IPS-18a (cell line): ENCODE measurements at regions not wholly inside any gene's neighbourhood (a gene's known extent, or its start where the extent isn't known, plus 50 kb on each side); places are given as distances from the start of the nearest gene placed in this dataset.
"Not testable (repeated sequence)": the region's sequence is repeated elsewhere in the genome, so short reads cannot be mapped to it uniquely, and the experiment has no call there.

ENCODE experiments used
- H3K27ac ChIP-seq: one replicate; pipeline ENCODE4 v1.5.1; 2013; ENCODE audit warnings: low read length
- H3K27me3 ChIP-seq: one replicate; pipeline ENCODE4 v1.6.1; 2013; ENCODE audit warnings: mild to moderate bottlenecking, low read length; ENCODE audit not compliant: control insufficient read depth, insufficient read depth
- H3K36me3 ChIP-seq: one replicate; pipeline ENCODE4 v1.6.1; 2013; ENCODE audit warnings: low read depth, low read length; ENCODE audit not compliant: control insufficient read depth
- H3K4me1 ChIP-seq: one replicate; pipeline ENCODE4 v1.6.1; 2013; ENCODE audit warnings: low read depth, low read length; ENCODE audit not compliant: control insufficient read depth
- H3K4me3 ChIP-seq: one replicate; pipeline ENCODE4 v1.5.1; 2013; ENCODE audit warnings: low read length
- H3K9ac ChIP-seq: one replicate; pipeline ENCODE4 v1.6.1; 2013; ENCODE audit warnings: mild to moderate bottlenecking, low read length, moderate library complexity
- H3K9me3 ChIP-seq: one replicate; pipeline ENCODE4 v1.6.1; 2013; ENCODE audit warnings: low read depth, low read length; ENCODE audit not compliant: control insufficient read depth

- Histone ChIP-seq H3K36me3 (no peaks in the 10 kb centered on the region), H3K4me1 (no peaks in the 10 kb centered on the region), H3K27me3 (no peaks in the 10 kb centered on the region), H3K27ac (no peak overlapping the region), H3K9me3 (no peaks in the 10 kb centered on the region), H3K4me3 (no peak overlapping the region), H3K9ac (no peak overlapping the region)
These were observed 1708.9 kb downstream of the SLITRK5 start for GRCh38 chr13:89380101-89380500.

DNA sequence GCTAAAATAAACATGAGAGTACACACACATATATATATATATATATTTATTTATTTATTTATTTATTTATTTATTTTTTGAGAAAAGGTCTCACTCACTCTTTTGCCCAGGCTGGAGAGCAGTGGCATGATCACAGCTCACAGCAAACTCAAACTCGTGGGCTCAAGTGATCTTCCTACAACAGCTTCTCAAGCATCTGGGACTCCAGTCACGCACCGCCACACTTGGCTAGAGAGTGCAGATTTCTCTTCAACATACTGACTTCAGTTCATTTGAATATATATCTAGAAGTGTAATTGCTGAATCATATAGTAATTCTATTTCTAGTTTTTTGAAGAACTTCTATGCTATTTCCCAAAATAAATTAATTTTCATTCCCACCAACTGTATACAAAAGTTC lies 1711.8 kb downstream of the SLITRK5 start:
- Histone ChIP-seq H3K9ac (no peak overlapping the region), H3K4me1 (no peaks in the 10 kb centered on the region), H3K4me3 (no peak overlapping the region), H3K27me3 (no peaks in the 10 kb centered on the region), H3K9me3 (no peaks in the 10 kb centered on the region), H3K36me3 (no peaks in the 10 kb centered on the region), H3K27ac (no peak overlapping the region)

DNA sequence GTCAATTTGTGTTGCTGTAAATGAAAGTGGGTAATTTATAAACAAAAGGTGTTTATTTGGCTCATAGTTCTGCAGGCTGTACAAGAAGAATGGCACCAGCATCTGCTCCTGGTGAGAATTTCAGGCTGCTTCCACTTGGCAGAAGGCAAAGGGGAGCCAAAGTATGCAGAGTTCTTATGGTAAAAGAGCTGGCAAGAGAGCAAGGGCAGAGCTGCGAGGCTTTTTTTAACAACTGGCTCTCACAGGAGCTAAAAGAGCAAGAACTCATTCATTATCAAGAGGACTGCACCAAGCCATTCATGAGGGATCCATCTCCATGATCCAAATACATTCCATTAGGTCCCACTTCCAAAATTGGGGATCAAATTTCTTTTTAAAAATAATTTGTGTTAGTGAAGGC lies 1712.7 kb downstream of the SLITRK5 start:
- Histone ChIP-seq H3K9me3 (no peaks in the 10 kb centered on the region), H3K36me3 (no peaks in the 10 kb centered on the region), H3K27me3 (no peaks in the 10 kb centered on the region), H3K27ac (no peak overlapping the region), H3K9ac (no peak overlapping the region), H3K4me3 (no peak overlapping the region), H3K4me1 (no peaks in the 10 kb centered on the region)

GRCh38 chr13:89393758-89394304 lies 1722.7 kb downstream of the SLITRK5 start:
- no peaks in the 10 kb centered on the region for H3K27me3 ChIP-seq
- no peaks in the 10 kb centered on the region for H3K9me3 ChIP-seq
- no peak overlapping the region for H3K4me3 ChIP-seq
- no peak overlapping the region for H3K9ac ChIP-seq
- no peak overlapping the region for H3K27ac ChIP-seq
- H3K4me1 ChIP-seq = peaks cover 7% of the 10 kb centered on the region
- H3K36me3 ChIP-seq = no peaks in the 10 kb centered on the region

- no peaks in the 10 kb centered on the region for H3K36me3 ChIP-seq
- no peaks in the 10 kb centered on the region for H3K27me3 ChIP-seq
- no peak overlapping the region for H3K9ac ChIP-seq
- H3K27ac ChIP-seq = no peak overlapping the region
- no peak overlapping the region for H3K4me3 ChIP-seq
- H3K9me3 ChIP-seq = no peaks in the 10 kb centered on the region
- H3K4me1 ChIP-seq = peaks cover 3% of the 10 kb centered on the region
These were observed 1730.1 kb downstream of the SLITRK5 start for GRCh38 chr13:89401264-89401675.

DNA sequence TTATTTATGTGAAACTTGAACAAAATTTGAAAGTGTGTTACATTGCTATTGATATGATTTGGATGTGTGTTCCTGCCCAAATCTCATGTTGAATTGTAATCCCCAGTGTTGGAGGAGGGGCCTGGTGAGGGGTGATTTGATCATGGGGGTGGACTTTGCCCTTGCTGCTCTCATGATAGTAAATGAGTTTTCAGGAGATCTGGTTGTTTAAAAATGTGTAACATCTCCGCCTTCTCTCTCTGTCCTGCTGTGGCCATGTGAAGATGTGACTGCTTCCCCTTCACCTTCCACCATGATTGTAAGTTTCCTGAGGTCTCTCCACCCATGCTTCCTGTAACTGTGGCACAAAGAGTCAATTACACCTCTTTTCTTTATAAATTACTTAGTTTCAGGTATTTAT lies 1731.0 kb downstream of the SLITRK5 start:
- Histone ChIP-seq H3K4me3 (no peak overlapping the region), H3K9me3 (no peaks in the 10 kb centered on the region), H3K27ac (no peak overlapping the region), H3K36me3 (no peaks in the 10 kb centered on the region), H3K27me3 (no peaks in the 10 kb centered on the region), H3K4me1 (peaks cover 3% of the 10 kb centered on the region), H3K9ac (no peak overlapping the region)

GRCh38 chr13:89406096-89406495 lies 1734.9 kb downstream of the SLITRK5 start:
- not testable (repeated sequence) for H3K27ac ChIP-seq, H3K9ac ChIP-seq, H3K36me3 ChIP-seq, H3K9me3 ChIP-seq, H3K4me1 ChIP-seq, H3K27me3 ChIP-seq, H3K4me3 ChIP-seq

GRCh38 chr13:89407357-89407756 lies 1736.2 kb downstream of the SLITRK5 start:
- Histone ChIP-seq H3K9ac (no peak overlapping the region), H3K9me3 (no peaks in the 10 kb centered on the region), H3K27ac (no peak overlapping the region), H3K27me3 (no peaks in the 10 kb centered on the region), H3K36me3 (no peaks in the 10 kb centered on the region), H3K4me3 (no peak overlapping the region), H3K4me1 (no peaks in the 10 kb centered on the region)

GRCh38 chr13:89432997-89433396 lies 1761.8 kb downstream of the SLITRK5 start:
- Histone ChIP-seq H3K27ac (no peak overlapping the region), H3K4me1 (no peaks in the 10 kb centered on the region), H3K4me3 (no peak overlapping the region), H3K27me3 (no peaks in the 10 kb centered on the region), H3K9ac (no peak overlapping the region), H3K9me3 (no peaks in the 10 kb centered on the region), H3K36me3 (no peaks in the 10 kb centered on the region)

DNA sequence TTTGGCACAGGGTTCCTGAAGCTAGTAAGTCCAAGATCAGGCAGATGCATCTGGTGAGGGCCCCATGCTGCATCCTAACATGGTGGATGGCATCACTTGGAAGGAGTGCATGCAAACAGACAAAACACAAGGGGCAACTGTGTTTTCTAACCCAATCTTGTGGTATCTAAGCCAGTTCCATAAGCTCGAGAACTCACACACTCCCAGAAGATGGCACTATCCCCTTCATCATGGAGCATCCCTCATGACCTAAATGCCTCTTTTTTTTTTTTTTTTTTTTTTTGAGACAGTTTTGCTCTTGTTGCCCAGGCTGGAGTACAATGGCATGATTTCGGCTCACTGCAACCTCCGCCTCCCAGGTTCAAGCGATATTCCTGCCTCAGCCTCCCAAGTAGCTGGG lies 1763.5 kb downstream of the SLITRK5 start:
- H3K9ac ChIP-seq, H3K9me3 ChIP-seq, H3K4me3 ChIP-seq, H3K27ac ChIP-seq, H3K27me3 ChIP-seq, H3K36me3 ChIP-seq, H3K4me1 ChIP-seq: not testable (repeated sequence)

- Histone ChIP-seq H3K27ac (no peak overlapping the region), H3K9me3 (no peaks in the 10 kb centered on the region), H3K4me1 (no peaks in the 10 kb centered on the region), H3K4me3 (no peak overlapping the region), H3K9ac (no peak overlapping the region), H3K36me3 (no peaks in the 10 kb centered on the region), H3K27me3 (no peaks in the 10 kb centered on the region)
These were observed 1783.5 kb downstream of the SLITRK5 start for GRCh38 chr13:89454681-89455080.

- Histone ChIP-seq H3K36me3 (no peaks in the 10 kb centered on the region), H3K4me3 (no peak overlapping the region), H3K9me3 (no peaks in the 10 kb centered on the region), H3K9ac (no peak overlapping the region), H3K27ac (no peak overlapping the region), H3K4me1 (no peaks in the 10 kb centered on the region), H3K27me3 (no peaks in the 10 kb centered on the region)
These were observed 1784.1 kb downstream of the SLITRK5 start for GRCh38 chr13:89455225-89455624.
